AG04450 (cell line): ENCODE measurements at regions not wholly inside any gene's neighbourhood (a gene's known extent, or its start where the extent isn't known, plus 50 kb on each side); places are given as distances from the start of the nearest gene placed in this dataset.

ENCODE experiments used
- CTCF ChIA-PET: fragments of 300-600, 350-600 bp; formaldehyde crosslinking; extraction: SDS; loops from one replicate; lab custom pipeline; 2022; ENCODE audit warnings: antibody characterized with exemption, inconsistent platforms; lab: Charles Lee
- POLR2A ChIA-PET: fragments of 350-600 bp; formaldehyde crosslinking; extraction: SDS; loops from one replicate; lab custom pipeline; 2021; ENCODE audit warnings: antibody characterized with exemption, inconsistent platforms; lab: Yijun Ruan, JAX
- DNase-seq: peaks from one replicate; pipeline ENCODE4 v3.0.0-alpha.2; 2011; ENCODE audit warnings: low read depth, low spot score
- H3K27ac ChIP-seq: one replicate; pipeline ENCODE4 v1.5.1; 2012; ENCODE audit warnings: low read depth, low read length, control low read depth
- H3K27me3 ChIP-seq: one replicate; pipeline ENCODE4 v1.6.0; 2012; ENCODE audit warnings: low read length; ENCODE audit not compliant: control insufficient read depth, insufficient read depth
- H3K4me3 ChIP-seq: 2 replicates; pipeline ENCODE4 v1.5.1; 2011; ENCODE audit warnings: mild to moderate bottlenecking, low read depth, low read length, control low read depth
- H3K9me3 ChIP-seq: 2 replicates; pipeline ENCODE4 v1.5.1; 2012; ENCODE audit warnings: low read length; ENCODE audit not compliant: control insufficient read depth, insufficient read depth
- TF ChIP-seq, protein P1 (sequence below): IDR thresholded peaks from 2 replicates; pipeline ENCODE4 v1.5.1; 2011; ENCODE audit warnings: low read depth, low read length, control low read depth, inconsistent platforms

DNA sequence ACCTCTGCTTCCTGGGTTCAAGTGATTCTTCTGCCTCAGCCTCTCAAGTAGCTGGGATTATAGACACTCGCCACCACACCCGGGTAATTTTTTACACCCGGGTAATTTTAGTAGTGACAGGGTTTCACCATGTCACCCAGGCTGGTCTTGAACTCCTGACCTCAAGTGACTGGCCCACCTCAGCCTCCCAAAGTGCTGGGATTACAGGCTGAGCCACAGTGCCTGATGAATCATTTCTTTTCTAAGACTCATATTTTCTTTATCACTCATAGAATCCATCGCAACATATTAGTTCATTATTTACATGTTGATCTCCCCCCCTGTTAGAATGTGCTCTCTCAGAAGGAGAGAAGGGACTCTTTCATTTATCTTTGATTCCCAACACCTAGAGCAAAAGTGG lies 109.5 kb upstream of the PTPRG start:
- no peak overlapping the region for H3K4me3 ChIP-seq
- TF ChIP-seq, protein P1, sequence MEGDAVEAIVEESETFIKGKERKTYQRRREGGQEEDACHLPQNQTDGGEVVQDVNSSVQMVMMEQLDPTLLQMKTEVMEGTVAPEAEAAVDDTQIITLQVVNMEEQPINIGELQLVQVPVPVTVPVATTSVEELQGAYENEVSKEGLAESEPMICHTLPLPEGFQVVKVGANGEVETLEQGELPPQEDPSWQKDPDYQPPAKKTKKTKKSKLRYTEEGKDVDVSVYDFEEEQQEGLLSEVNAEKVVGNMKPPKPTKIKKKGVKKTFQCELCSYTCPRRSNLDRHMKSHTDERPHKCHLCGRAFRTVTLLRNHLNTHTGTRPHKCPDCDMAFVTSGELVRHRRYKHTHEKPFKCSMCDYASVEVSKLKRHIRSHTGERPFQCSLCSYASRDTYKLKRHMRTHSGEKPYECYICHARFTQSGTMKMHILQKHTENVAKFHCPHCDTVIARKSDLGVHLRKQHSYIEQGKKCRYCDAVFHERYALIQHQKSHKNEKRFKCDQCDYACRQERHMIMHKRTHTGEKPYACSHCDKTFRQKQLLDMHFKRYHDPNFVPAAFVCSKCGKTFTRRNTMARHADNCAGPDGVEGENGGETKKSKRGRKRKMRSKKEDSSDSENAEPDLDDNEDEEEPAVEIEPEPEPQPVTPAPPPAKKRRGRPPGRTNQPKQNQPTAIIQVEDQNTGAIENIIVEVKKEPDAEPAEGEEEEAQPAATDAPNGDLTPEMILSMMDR, result no peak
- ChIA-PET POLR2A (no interaction called here), CTCF (no interaction called here)
- DNase-seq, result no peak
- H3K9me3 ChIP-seq, result no peaks in the 10 kb centered on the region
- H3K27ac ChIP-seq, result no peak overlapping the region
- H3K27me3 ChIP-seq, result no peaks in the 10 kb centered on the region

DNA sequence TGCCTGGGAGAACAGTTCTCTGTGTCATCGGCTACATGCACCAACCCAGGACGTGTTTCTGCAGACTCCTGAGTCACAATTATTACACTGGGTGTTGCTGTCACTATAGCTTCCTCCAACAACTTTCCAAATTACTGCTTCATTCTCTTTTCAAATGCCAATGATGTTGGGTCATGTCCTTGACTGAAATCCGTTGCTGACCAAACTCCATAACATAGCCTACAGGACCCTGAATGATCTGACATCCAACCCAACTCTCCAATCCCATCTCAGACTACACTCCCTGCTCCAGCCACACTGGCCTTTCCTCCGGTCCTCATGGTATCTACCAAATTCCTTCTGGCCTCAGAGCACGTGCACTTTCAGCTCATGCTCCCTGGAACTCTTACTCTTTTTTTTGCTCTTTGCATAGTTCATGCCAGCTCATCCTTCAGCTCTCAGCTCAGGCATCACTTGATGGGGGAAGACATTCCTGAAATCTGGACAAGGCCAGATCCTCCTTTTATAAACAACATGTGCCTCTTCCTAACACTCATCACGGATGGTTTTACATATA lies 108.8 kb upstream of the PTPRG start:
- H3K9me3 ChIP-seq, result no peaks in the 10 kb centered on the region
- H3K4me3 ChIP-seq, result no peak overlapping the region
- H3K27me3 ChIP-seq, result no peaks in the 10 kb centered on the region
- ChIA-PET CTCF (interaction anchor here (0.6 kb wide), 1 partner anchor 1107 kb away, joined by 3 read pairs; no protein-coding TSS in a partner anchor), POLR2A (no interaction called here)
- TF ChIP-seq, protein P1, result no peak
- peak; percentile 18 for DNase-seq
- no peak overlapping the region for H3K27ac ChIP-seq

GRCh38 chr3:61454006-61454585 lies 107.3 kb upstream of the PTPRG start:
- no peak overlapping the region for H3K4me3 ChIP-seq
- POLR2A ChIA-PET, result interaction anchor here (1.2 kb wide), 1 partner anchor 107 kb away, joined by 3 read pairs; the partner anchor contains the start of gene PTPRG
- H3K27ac ChIP-seq, result no peak overlapping the region
- no peak for DNase-seq
- TF ChIP-seq, protein P1, result no peak
- no peaks in the 10 kb centered on the region for H3K27me3 ChIP-seq
- CTCF ChIA-PET, result no interaction called here
- H3K9me3 ChIP-seq, result no peaks in the 10 kb centered on the region

DNA sequence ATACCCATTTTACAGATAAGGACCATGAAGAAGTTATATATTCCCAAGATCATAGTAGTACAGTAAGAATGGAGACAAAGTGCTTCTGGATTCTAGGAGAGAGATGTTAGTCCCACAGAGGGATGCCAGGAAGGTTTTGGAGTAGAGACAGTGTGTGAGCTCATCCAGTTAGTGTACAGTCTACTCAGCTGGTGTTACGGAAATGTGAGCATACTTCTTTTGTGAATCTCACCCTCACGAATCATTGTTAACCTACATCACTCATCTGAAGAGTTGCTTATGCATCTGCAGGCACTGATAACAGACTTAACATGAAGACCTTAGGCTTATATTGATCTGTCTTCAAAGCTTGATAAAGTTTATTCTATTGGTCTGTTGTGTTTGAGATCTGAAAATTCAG lies 106.6 kb upstream of the PTPRG start:
- TF ChIP-seq, protein P1, result no peak
- peak; percentile 13 for DNase-seq
- POLR2A ChIA-PET, result interaction anchor here (0.5 to 1.2 kb wide), 2 partner anchors 106 to 113 kb away, joined by 3 to 7 read pairs; partner anchors contain the start of gene PTPRG
- Histone ChIP-seq H3K27me3 (no peaks in the 10 kb centered on the region), H3K27ac (no peak overlapping the region), H3K9me3 (no peaks in the 10 kb centered on the region), H3K4me3 (no peak overlapping the region)
- CTCF ChIA-PET, result no interaction called here

GRCh38 chr3:61460636-61461035 lies 100.7 kb upstream of the PTPRG start:
- Histone ChIP-seq H3K27ac (no peak overlapping the region), H3K4me3 (no peak overlapping the region), H3K27me3 (no peaks in the 10 kb centered on the region), H3K9me3 (no peaks in the 10 kb centered on the region)
- no peak for DNase-seq
- TF ChIP-seq, protein P1, result no peak
- ChIA-PET POLR2A (no interaction called here), CTCF (no interaction called here)
